ENCODE measurements at regions not wholly inside any gene's neighbourhood (a gene's known extent, or its start where the extent isn't known, plus 50 kb on each side); places are given as distances from the start of the nearest gene placed in this dataset.

GRCh38 chr9:73434826-73435225 is 283.2 kb downstream of the ANXA1 start:
- TF ChIP-seq, protein P1, sequence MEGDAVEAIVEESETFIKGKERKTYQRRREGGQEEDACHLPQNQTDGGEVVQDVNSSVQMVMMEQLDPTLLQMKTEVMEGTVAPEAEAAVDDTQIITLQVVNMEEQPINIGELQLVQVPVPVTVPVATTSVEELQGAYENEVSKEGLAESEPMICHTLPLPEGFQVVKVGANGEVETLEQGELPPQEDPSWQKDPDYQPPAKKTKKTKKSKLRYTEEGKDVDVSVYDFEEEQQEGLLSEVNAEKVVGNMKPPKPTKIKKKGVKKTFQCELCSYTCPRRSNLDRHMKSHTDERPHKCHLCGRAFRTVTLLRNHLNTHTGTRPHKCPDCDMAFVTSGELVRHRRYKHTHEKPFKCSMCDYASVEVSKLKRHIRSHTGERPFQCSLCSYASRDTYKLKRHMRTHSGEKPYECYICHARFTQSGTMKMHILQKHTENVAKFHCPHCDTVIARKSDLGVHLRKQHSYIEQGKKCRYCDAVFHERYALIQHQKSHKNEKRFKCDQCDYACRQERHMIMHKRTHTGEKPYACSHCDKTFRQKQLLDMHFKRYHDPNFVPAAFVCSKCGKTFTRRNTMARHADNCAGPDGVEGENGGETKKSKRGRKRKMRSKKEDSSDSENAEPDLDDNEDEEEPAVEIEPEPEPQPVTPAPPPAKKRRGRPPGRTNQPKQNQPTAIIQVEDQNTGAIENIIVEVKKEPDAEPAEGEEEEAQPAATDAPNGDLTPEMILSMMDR (IDR thresholded peaks at IDR 0.05), result no peak
- no peak for TF ChIP-seq POLR2A (IDR thresholded peaks at IDR 0.05)
